Umbilical cord (tissue), 1 donor: ENCODE measurements at regions not wholly inside any gene's neighbourhood (a gene's known extent, or its start where the extent isn't known, plus 50 kb on each side); places are given as distances from the start of the nearest gene placed in this dataset.

Experiments
- DNase-seq: peaks from one replicate; pipeline ENCODE4 v3.0.0-alpha.2; 2015; ENCODE audit warnings: low spot score

DNA sequence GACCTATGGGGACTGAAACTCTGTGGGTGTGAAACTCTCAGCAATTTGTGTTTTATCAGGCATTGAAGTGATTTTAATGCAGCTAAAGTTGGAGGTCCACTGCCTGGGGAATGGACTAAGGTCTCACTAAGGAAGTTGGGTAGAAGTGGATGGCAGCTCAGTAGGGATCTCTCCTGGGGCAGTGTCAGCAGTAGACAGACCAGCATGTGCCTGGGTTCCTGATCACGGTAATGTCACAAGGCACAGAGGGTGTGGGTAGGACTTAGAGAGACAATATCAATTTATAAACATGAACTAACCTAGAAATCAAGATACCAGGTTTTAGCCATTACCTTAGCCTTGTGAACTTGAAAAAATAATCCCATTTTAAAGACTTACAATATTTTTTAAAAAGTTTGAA is 380.3 kb upstream of the LCORL start:
- DNase-seq: no peak

DNA sequence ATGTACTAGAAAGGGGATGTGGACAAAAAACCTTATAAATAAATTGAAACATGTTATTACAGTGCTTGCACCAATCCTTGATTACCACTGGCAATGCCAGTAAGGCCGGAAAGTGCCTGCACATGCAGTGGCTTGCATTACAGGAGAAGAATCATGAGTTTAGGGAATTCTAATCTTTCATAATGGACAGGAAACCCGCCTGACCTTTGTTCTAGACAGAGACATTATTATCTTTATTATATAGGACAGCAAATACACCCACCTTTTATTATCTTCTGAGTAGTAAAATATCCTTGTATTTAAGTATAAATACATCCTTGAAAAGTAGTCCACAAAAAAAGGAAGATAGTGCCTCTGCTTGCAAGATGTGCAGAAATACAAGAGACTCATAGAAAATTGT is 379.9 kb upstream of the LCORL start:
- no peak for DNase-seq

DNA sequence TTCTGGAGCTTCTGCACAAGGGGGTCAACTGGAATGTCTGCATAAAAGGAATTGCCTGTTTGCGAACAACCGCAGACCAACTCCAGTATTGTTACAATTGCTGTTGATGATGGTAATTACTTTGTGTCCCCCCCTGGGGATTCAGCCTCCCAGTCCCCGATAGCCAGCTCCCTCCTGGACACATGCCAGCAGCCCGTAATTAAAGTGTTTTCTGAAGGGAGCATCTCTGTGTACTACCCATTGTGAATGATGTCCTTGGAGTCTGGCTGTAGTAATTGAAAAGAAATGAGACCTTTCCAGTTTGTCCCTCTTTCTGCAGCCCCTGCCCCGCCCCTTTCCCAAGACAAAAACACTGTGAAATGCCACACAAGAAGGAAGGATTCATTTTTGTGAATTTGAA is 377.1 kb upstream of the LCORL start:
- DNase-seq: no peak

DNA sequence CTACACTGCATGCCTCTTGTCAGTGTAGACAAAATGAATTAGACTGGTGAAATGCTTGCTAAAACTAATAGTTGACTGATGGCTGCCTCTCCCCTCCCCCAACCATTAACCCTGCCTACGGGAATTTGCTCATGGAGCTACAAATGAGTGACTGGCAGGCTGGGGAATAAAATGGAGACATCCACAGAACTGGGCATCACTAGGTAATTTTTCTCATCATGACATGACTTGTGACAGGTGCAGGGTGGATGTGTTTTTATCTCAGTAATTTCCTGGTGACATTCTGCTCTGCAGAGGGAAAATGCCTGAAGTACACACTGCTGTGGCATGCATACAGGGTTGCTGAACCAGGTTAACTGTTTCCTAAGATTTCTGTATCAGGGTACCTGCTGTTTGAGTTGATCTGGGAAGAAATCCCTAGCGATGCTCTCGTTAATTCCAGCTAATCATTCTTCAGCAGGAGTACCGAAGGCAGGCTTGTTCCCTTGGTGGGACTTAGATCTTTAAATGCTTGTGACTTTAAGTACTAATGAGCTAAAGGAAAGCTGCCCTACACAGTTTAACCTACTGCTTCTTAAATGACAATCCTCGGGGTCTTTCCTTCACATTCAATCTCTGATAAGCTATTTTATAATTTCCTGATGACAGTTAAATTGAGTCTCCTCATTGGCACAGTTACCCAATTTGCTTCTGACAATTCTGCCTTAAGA is 376.3 kb upstream of the LCORL start:
- DNase-seq: no peak

DNA sequence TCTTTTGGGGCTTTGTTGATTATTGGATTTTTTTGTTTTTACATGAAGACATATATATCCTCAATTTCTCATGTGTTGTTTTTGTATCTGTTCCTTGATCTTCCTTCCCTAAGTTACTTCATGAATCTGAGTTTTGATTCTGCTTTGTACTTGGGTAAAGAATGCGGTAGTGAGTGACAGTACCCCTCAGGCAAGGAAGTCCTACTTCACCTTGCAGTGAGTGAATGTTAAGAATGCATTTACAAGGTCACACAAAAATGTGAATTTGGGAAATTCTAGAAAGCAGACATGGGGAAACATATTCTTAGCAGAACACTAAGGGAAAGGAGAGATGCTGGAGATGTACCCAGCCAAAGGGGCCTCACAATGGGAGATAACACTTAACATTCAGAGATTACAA is 373.1 kb upstream of the LCORL start:
- peak; percentile 23 for DNase-seq

DNA sequence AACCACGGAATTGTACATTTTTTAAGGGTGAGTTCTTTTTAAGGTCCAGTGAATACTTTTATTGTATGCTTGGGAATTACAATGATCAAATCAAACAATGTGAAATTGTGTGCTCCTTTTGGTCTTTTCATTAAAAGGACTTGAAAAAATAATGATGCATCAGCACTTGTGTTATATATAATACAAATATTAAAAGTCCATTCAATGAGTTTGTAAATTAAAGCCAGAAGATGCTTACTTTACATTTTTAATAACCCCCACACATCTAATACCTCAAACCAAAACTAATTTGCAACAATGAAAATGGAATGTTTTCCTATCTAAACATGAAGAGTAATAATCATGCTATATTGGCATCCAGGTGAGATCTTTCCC is 369.8 kb upstream of the LCORL start:
- DNase-seq: no peak

DNA sequence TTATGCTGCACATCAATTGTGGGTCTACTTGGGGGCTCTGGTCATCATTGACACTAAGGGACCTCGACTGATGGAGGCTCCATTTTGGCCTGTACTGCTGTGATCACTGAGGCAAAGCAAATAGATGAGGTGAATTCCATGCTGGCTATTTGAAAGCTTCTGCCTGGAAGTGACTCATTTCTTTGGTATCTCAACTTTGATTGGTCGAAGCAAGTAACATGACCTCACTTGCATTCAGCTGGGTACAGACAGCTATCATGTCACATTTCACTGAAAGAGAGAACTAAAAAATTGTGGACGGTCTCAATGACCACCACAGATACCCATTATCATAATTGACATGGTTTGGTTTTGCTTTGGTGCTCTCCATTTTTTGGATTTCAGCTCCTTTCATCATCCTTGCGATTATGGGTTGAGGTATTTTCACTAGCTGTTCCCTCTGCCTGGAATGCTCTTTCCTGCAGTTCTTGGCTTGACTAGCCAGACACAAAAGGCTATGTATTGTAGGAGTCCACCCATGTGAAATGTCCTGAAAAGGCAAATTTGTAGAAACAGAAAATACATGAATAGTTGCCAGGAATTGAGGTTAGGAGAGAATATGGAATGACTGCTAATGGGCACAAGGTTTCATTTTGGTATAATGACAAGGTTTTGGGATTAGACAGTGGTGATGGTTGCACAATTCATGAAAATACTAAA is 369.2 kb upstream of the LCORL start:
- DNase-seq: no peak

DNA sequence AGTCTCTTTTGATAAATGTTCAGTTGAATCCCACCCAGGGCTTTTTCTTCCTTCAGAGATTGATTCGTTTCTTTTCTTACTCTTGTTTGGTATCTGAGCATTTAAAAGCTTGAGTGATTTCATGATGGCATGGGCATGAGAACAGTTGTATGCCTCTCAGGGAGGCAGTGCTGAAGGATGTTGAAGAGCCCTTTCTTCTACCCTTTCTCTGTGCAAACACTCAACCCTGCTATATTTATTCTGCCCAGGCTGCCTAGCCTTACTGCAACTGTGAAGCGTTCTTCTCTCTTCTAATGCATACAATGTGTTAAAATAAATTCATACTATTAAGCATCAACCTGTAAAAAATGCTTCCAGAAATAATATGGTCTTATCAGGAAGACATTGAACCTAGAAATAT is 367.6 kb upstream of the LCORL start:
- no peak for DNase-seq

DNA sequence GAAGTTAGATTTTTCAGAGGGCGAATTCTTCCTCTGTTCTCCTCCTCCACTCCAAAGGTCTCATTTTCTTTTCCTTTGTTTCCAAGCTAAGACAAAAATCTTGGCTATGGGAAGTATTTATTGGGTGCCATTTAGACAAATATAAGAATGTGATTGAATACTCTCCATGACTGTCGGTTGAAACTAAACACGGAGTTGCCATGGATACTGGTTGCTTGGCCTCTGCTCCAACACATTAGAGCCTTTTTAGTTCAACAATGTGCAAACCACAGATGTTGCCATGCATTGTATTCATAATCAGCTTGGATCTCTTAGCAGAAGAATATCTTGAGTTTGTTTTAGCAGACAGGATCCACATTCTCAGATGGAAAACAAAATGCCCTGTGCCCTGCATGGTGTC is 366.5 kb upstream of the LCORL start:
- no peak for DNase-seq

DNA sequence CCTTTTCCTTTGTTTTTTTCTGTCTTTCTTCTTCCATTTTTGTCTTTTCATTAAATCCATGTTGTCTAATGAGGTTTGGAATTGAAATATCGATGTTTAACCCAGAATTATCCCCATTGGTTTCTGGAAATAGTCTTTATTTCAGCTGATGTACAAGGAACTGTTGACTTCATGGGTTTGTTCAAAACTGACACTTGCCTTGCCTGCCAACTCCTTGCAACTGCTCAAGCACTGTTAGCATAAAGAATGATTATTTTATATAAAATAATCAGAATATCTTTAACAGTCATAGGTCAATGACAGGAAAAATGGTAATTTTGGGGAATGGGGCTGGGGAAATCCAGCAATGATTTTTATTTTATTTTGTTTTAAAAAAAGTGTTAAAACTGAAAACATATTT is 359.6 kb upstream of the LCORL start:
- no peak for DNase-seq

DNA sequence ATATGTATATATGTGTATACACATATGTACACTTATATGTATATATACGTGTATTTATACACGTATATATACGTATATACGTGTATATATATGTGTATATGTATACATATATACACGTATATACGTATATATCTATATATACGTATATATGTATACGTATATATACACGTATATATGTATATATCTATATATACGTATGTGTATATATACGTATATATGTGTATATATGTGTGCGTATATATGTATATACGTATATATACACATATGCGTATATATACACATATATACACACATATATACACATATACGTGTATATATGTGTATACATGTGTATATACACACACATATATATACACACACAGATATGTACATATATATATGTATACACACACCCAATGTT is 348.0 kb upstream of the LCORL start:
- DNase-seq: no peak

DNA sequence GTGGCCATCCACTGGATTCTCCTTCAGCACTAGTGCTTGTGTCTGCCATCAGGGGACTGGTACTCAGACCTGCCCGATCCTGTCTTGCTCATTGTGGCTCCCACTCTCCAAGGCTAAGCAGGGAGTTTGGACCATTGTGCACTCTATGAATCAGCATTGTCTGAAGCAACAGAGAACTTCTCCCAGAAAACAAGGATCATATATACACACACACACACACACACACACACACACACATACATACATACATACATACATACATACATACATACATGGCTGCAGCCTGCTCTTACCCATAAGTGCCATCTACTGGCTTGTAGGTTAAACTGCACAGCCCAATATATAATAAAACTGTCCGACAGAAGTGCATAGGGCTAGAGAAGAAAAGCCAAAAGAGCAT is 345.3 kb upstream of the LCORL start:
- DNase-seq: peak; percentile 23

DNA sequence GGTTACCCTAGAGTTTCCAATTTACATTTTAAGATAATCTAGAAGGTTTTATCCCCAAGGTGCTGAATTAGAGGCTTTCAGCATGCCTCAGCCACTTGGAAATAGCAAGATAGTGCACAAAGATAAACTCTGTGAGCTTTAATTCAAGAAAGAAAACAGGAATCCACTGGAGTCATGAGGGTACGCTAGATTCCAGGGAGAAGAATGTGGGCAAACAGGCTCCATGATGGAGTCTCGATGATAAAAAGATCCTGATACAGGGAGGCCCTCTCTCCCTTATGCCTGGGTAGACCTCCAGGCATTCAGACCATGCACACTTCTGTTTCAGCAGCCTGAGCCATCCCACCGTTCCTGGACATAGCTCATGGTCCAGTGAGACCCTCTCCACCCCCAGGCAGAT is 344.6 kb upstream of the LCORL start:
- DNase-seq: no peak

DNA sequence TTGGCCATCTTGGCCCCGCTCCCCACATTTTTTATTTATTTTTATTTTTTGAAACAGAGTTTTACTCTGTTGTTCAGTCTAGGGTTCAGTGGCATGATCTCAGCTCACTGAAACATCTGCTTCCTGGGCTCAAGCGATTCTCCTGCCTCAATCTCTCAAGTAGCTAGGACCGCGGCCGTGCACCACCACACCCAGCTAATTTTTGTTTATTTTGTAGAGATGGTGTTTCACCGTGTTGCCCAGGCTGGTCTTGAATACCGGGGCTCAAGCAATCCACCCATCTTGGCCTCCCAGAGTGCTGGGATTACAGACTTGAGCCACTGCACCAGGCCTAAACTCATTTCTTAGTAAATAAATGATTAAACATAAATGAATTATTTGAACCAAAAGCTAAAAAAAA is 322.0 kb upstream of the LCORL start:
- DNase-seq: no peak

DNA sequence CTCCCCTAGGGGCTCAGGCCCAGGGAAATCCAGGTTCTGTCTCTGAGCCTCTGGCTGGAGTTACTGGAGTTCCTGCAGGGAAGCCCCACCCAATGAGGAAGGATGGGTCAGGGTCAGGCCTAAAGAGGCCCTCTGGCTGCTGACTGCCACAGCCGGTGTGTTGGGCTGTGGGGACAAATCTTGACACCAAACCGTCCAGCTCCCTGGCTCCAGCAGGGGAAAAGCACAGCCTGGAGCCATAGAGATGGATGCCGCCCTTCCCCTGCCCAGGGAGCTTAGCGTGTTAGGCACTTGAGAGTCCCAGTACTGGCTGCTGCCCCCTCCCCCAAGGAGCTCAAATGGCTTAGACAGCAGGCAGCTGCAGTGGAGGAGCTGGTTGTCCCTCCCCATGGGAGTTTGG is 321.3 kb upstream of the LCORL start:
- DNase-seq: no peak

DNA sequence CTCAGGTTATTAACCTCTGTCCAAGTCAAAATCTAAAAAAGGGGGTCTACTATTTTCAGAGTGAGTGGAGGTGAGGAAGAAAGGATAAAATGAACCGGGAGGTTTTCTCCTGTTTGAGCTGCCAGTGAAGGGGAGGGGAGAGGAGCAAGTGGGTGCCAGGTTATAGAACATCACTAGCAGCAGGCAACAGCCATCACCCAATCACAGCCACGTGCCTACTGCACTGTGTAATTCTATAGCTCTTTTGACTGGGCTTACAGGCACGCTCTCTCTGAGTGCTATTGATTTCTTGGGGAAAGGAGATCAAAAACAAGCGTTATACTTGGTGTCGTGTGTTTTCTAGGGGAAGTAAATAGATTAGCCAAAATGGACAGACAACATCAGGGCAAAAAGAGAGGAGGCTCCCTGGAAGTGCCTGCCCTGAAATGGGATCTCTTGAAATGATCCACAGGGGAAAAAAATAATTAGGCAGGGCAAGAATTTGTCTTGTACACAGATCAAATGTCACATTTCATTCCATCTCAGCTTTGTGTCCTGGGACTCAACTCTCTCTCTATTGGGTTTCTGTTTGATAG is 300.5 kb upstream of the LCORL start:
- no peak for DNase-seq

DNA sequence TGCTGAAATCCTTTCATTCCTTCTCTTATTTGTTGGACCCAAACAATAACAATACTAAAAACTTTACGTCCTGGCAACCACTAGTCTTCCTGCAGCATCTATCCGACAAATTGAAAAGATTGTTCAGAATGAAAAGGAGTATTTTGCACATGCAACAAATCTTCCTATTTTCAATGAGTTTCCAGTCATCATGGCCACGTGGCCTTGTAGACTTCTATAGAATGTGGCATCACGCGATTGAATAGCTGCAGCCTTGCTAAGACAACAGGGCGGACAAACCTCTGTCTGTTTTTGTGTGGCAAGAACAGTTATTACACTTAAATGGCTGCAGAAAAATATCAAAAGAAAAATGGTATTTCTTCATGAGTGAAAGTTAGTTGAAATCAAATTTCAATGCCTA is 297.9 kb upstream of the LCORL start:
- no peak for DNase-seq

DNA sequence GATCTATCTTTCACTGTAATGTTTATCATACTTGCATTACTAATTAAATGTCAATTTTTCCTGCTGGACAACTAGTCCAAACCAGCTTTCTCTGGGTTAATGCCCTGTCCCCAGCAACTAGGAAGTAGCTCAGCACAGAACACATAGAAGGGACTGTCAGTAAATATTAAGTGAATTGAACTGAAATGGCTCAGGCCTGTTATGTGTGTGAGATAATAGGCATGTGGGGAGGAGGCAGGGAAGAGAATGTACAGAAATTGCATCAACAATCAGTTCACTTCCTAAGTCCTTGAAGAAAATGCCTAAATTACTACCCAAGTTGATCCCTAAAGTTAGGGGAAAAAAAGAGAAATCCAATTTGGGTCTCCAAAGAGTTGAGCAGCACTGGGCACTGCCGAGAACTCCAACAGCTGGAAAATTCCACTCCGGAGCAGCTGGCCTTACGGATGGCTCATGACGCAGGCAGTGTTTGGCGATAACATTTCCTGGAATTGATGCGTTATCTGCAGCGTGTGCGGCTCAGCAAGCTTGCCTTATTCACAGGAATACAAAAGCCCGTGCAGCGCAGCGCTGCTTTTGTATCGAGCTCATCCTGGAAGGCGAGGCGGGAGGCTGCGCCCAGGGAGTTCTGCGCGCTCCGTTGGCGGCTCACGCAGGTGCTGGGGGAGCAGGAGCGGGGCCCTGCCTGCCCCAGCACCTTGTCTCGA is 297.3 kb upstream of the LCORL start:
- DNase-seq: peak; percentile 72

DNA sequence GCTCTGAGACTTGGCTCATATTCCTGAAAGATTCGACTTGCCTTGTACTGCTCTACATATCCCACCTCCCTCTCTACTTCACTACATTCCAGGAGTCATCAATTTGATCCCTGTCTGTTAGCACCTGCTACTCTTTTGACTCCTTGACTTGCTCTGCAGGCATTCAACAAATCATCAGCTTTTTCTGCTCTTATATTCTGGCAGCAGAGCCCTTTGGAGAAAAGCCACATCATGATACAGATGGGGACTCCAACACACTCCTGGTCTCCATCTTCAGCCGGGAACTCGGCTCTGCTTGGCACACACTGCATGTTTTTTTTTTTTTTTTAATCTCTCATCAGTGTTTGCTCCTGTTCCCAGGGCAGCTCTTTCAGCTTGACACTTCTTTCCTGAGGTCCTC is 293.2 kb upstream of the LCORL start:
- no peak for DNase-seq

DNA sequence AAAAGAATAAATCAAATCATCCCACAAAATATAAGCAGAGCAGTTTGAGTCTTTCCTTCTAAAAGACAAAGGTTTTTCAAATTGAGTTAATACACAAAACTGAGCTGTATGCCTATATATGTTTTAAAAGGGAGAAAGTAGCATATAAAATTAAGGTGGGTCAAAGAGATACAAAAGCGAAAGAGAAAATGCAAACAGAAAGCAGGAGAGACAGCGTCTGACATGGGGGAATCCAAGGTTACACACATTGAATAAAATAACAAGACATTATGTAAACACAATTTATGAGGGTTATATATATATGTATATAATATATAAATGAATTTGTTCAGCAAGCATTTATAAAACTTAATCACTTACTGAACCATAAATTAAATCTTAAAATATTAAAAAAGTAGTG is 276.1 kb upstream of the LCORL start:
- no peak for DNase-seq

DNA sequence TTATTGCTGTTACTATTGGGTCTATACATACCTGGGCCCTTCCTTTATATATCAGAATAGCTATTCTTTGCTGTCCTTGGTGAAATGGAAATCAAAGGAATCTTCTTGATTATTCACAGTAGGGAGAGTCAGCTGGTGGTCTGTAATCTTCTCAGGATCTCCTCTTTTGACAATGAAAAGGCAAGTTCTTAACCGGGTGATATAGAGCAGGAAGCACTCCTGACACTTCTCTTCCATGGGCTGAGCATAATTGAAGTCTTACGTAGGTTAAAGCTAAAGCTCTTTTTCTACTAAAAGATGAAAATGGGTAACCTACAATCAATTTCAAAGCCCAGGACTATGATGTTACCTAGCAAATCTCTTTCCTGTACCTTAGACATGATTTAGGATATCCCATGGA is 274.9 kb upstream of the LCORL start:
- DNase-seq: no peak

DNA sequence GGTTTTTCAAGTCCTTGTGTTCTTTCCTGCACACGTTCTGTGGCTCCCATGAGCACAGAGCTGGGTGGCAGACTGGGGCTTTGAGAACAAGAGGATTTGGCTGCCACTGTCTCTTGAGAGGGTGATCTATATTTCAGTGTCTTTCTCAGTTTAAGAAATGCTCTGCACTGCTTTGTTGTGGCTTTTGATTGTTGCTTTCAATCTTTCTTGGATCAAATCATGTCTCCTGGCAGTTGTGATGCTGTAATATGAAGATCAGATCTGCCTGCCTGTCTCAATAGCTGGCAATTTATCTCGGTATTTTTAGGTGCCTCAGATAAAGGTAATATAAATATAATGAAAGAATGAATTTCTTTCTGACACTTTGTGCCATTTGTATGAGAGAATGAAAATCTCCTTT is 273.3 kb upstream of the LCORL start:
- no peak for DNase-seq

DNA sequence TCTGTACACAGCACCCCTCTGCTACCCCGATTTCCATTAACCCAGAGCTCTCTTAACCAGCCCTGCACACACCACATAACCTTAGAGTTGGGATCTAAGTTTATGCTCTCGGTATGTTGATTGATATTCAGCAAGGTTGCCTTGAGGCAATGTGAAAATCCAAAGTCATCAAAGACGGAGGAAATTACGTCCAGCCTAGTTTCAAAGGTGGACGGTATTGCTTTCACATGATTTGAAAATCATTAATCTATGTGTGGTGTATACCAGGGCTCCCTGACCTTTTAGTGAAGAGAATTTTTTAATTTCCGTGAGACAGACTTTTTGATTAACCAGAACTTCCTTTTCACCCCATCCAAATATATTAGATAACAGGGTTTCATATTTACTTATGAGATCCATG is 272.5 kb upstream of the LCORL start:
- DNase-seq: no peak
